HCT116 (cell line): ENCODE measurements at regions not wholly inside any gene's neighbourhood (a gene's known extent, or its start where the extent isn't known, plus 50 kb on each side); places are given as distances from the start of the nearest gene placed in this dataset.

Experiments
- ATAC-seq: fragments of 200-7000 bp; cut with Tn5 transposase; 2 replicates; pipeline ENCODE4 v1.9.1; 2020; ENCODE audit warnings: mild to moderate bottlenecking, moderate library complexity
- BruUV-seq: library from RNA; stranded (reverse); fragments of 400-500 nt; replicated peaks from 2 replicates; lab custom pipeline; 2021; lab: Mats Ljungman, UMichigan
- CTCF ChIA-PET: fragments of 300-600 bp; sonication (Branson Sonifier 250); formaldehyde crosslinking; loops from one replicate; lab custom pipeline; 2021; ENCODE audit warnings: antibody characterized with exemption; lab: Charles Lee
- POLR2A ChIA-PET: fragments of 300-600, 350-600 bp; sonication (Branson Sonifier 250); formaldehyde crosslinking; loops from one replicate; lab custom pipeline; 2021; ENCODE audit warnings: antibody characterized with exemption; lab: Charles Lee
- RAD21 ChIA-PET, 2 experiments: fragments of 300-600 bp; sonication (Branson Sonifier 250); formaldehyde crosslinking; loops; one replicate each; lab custom pipeline; 2023; ENCODE audit warnings: low total read pairs in 2 of 2; ENCODE audit not compliant: uncharacterized antibody in 2 of 2, unreplicated experiment in 2 of 2, low non-redundant PET in 1 of 2; lab: Charles Lee
- DNase-seq: peaks from one replicate; pipeline ENCODE4 v3.0.0-alpha.2; 2010; ENCODE audit warnings: low read depth, low spot score
- H2AFZ ChIP-seq: fragments of 200-600 bp; shearing (Covaris generic), sonication (generic); 2 replicates; pipeline ENCODE4 v1.6.1; 2017; ENCODE audit warnings: low read depth, mixed run types, mixed read lengths, antibody characterized with exemption, low read length; ENCODE audit not compliant: poor library complexity, severe bottlenecking
- H3K27ac ChIP-seq: 2 replicates; pipeline ENCODE4 v1.5.1; 2012; ENCODE audit warnings: low read depth, low read length
- H3K27me3 ChIP-seq: fragments of 200-600 bp; sonication (generic); 2 replicates; pipeline ENCODE4 v1.6.1; 2016; ENCODE audit warnings: mixed run types, low read length, mixed read lengths; ENCODE audit not compliant: insufficient read depth
- H3K36me3 ChIP-seq, 2 experiments: fragments of 200-500 bp in 1 of 2; fragments of 200-600 bp in 1 of 2; sonication (Bioruptor generic) in 1 of 2; sonication (generic) in 1 of 2; 2 replicates each; pipeline versions ENCODE4 v1.5.1 to v1.6.1; 2014 to 2016; ENCODE audit warnings: low read length in 2 of 2, inconsistent platforms in 1 of 2, mixed read lengths in 1 of 2, mixed run types in 1 of 2; ENCODE audit not compliant: insufficient read depth in 2 of 2, control insufficient read depth in 1 of 2
- H3K4me1 ChIP-seq, 2 experiments: fragments of 200-600 bp in 1 of 2; sonication (generic) in 1 of 2; 2 replicates each; pipeline versions ENCODE4 v1.5.1 to v1.6.1; 2012 to 2017; ENCODE audit warnings: low read length in 2 of 2, inconsistent platforms in 1 of 2, mild to moderate bottlenecking in 1 of 2, mixed read lengths in 1 of 2, mixed run types in 1 of 2, moderate library complexity in 1 of 2; ENCODE audit not compliant: insufficient read depth in 2 of 2, control insufficient read depth in 1 of 2
- H3K4me2 ChIP-seq: fragments of 200-600 bp; sonication (generic); 2 replicates; pipeline ENCODE4 v1.6.1; 2017; ENCODE audit warnings: mixed run types, low read length, mixed read lengths
- H3K4me3 ChIP-seq, 2 experiments: fragments of 200-600 bp in 1 of 2; sonication (generic) in 1 of 2; replicated peaks in 1 of 2; 2 replicates each; pipeline ENCODE4 v1.5.1; 2011 to 2016; ENCODE audit warnings: low read length in 2 of 2, control low read depth in 1 of 2, low read depth in 1 of 2, mild to moderate bottlenecking in 1 of 2, mixed read lengths in 1 of 2, mixed run types in 1 of 2
- H3K79me2 ChIP-seq: fragments of 200-600 bp; sonication (generic); 2 replicates; pipeline ENCODE4 v1.6.1; 2017; ENCODE audit warnings: mild to moderate bottlenecking, mixed run types, low read length, moderate library complexity, mixed read lengths; ENCODE audit not compliant: insufficient read depth
- H3K9ac ChIP-seq: fragments of 200-600 bp; sonication (generic); 2 replicates; pipeline ENCODE4 v1.6.1; 2016; ENCODE audit warnings: low read length, mixed read lengths
- H3K9me2 ChIP-seq: fragments of 200-600 bp; sonication (generic), shearing (Covaris generic); 2 replicates; pipeline ENCODE4 v1.6.1; 2017; ENCODE audit warnings: mixed run types, mild to moderate bottlenecking, moderate library complexity; ENCODE audit not compliant: insufficient read depth
- H3K9me3 ChIP-seq, 2 experiments: fragments of 200-500 bp in 1 of 2; fragments of 200-600 bp in 1 of 2; sonication (Bioruptor generic) in 1 of 2; sonication (generic) in 1 of 2; 2 replicates each; pipeline ENCODE4 v1.6.1; 2014 to 2017; ENCODE audit warnings: low read length in 2 of 2, mixed read lengths in 2 of 2, inconsistent platforms in 1 of 2, low read depth in 1 of 2, mild to moderate bottlenecking in 1 of 2, mixed run types in 1 of 2, moderate library complexity in 1 of 2; ENCODE audit not compliant: control insufficient read depth in 1 of 2, insufficient read depth in 1 of 2
- H4K20me1 ChIP-seq: fragments of 200-600 bp; sonication (generic), shearing (Covaris generic); 2 replicates; pipeline ENCODE4 v1.6.1; 2017; ENCODE audit warnings: mixed run types, mild to moderate bottlenecking, moderate library complexity; ENCODE audit not compliant: insufficient read depth
- CBX3 ChIP-seq: IDR thresholded peaks from 2 replicates; pipeline ENCODE4 v1.6.1; 2012; ENCODE audit warnings: low read depth
- EGR1 ChIP-seq: IDR thresholded peaks from 2 replicates; pipeline ENCODE4 v1.6.1; 2012; ENCODE audit warnings: low read depth
- ELF1 ChIP-seq: IDR thresholded peaks from 2 replicates; pipeline ENCODE4 v1.6.1; 2012; ENCODE audit warnings: low read depth, borderline replicate concordance
- TCF7L2 ChIP-seq: IDR thresholded peaks from 2 replicates; pipeline ENCODE4 v1.7.0; 2011; ENCODE audit warnings: borderline replicate concordance, inconsistent platforms; ENCODE audit not compliant: insufficient read depth, insufficient read length; ENCODE audit errors: extremely low read depth
- ZNF274 ChIP-seq: fragments of 200-500 bp; sonication (Bioruptor generic); IDR thresholded peaks from 2 replicates; pipeline ENCODE4 v1.6.1; 2014; ENCODE audit warnings: mild to moderate bottlenecking, low read depth, low read length, inconsistent platforms
- intact Hi-C: fragments of 100-400 bp; cut with micrococcal nuclease; formaldehyde crosslinking; loops from 2 replicates; pipeline ENCODE4 v1.10.0; 2022
- TF ChIP-seq, protein P1 (sequence below): IDR thresholded peaks from 2 replicates; pipeline ENCODE4 v1.6.1; 2012

DNA sequence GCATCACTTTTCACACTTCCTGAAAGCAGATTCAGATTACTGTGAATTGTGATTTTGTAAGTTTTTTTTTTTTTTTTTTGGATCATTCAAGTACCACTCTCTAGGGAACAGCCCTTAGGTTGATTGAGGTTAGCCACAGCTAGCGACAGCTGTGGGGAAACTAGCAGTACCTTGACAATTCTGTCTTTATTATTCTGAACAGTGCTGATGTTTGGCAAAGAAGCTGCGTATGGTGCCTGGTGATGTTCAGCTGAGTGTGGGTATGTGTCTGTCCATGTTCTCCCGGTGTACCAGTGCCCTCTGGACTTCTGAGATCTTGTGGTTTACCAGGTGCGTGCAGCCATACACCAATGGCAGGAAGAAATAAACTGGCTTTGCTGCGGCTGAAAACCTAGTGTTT, 117.3 kb upstream of the PLPPR1 start:
- H4K20me1 ChIP-seq = no peaks in the 10 kb centered on the region
- POLR2A ChIA-PET = no interaction called here
- TF ChIP-seq, protein P1, sequence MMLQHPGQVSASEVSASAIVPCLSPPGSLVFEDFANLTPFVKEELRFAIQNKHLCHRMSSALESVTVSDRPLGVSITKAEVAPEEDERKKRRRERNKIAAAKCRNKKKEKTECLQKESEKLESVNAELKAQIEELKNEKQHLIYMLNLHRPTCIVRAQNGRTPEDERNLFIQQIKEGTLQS = no peak
- no peak for TF ChIP-seq ZNF274
- TF ChIP-seq, all 23 proteins: peak for 0
- Histone ChIP-seq H3K4me2 (no peak overlapping the region), H3K9me3 (no peaks in the 10 kb centered on the region), H3K4me3 (no peak overlapping the region), H3K9me2 (no peaks in the 10 kb centered on the region), H3K27ac (no peak overlapping the region), H3K79me2 (no peaks in the 10 kb centered on the region), H3K36me3 (no peaks in the 10 kb centered on the region), H3K4me1 (no peaks in the 10 kb centered on the region), H3K9ac (no peak overlapping the region), H2AFZ (no peak overlapping the region), H3K27me3 (peaks cover 17% of the 10 kb centered on the region)
- DNase-seq (no peak), ATAC-seq (no peak)
- RAD21 ChIA-PET = no interaction called here
- CTCF ChIA-PET = no interaction called here
- intact Hi-C loops = no loop called here
- no TSS peak for BruUV-seq

- POLR2A ChIA-PET = no interaction called here
- H2AFZ ChIP-seq = no peak overlapping the region
- no peak overlapping the region for H3K4me3 ChIP-seq
- H3K4me2 ChIP-seq = no peak overlapping the region
- BruUV-seq = no TSS peak
- H4K20me1 ChIP-seq = no peaks in the 10 kb centered on the region
- H3K36me3 ChIP-seq = no peaks in the 10 kb centered on the region
- H3K9ac ChIP-seq = no peak overlapping the region
- DNase-seq (no peak), ATAC-seq (no peak)
- H3K27ac ChIP-seq = no peak overlapping the region
- H3K4me1 ChIP-seq = no peaks in the 10 kb centered on the region
- H3K9me2 ChIP-seq = no peaks in the 10 kb centered on the region
- CTCF ChIA-PET = no interaction called here
- H3K27me3 ChIP-seq = peaks cover 21% of the 10 kb centered on the region
- H3K79me2 ChIP-seq = no peaks in the 10 kb centered on the region
- intact Hi-C loops = no loop called here
- TF ChIP-seq CBX3 = no peak
- TF ChIP-seq TCF7L2 = no peak
- no peak for TF ChIP-seq ELF1
- TF ChIP-seq EGR1 = no peak
- no peaks in the 10 kb centered on the region for H3K9me3 ChIP-seq
- RAD21 ChIA-PET = no interaction called here
Observed at GRCh38 chr9:100913257-100913656, 115.3 kb upstream of the PLPPR1 start.
